Renal cortex interstitium (tissue), 11 donors: ENCODE measurements at regions not wholly inside any gene's neighbourhood (a gene's known extent, or its start where the extent isn't known, plus 50 kb on each side); places are given as distances from the start of the nearest gene placed in this dataset.
"Not testable (repeated sequence)": the region's sequence is repeated elsewhere in the genome, so short reads cannot be mapped to it uniquely, and the experiment has no call there.

ENCODE experiments used
- DNase-seq, 11 donors: peaks; one replicate each; pipeline ENCODE4 v3.0.0-alpha.2; 2013; ENCODE audit warnings: low read depth in 9 of 11, low spot score in 4 of 11; ENCODE audit errors: extremely low read depth in 1 of 11

DNA sequence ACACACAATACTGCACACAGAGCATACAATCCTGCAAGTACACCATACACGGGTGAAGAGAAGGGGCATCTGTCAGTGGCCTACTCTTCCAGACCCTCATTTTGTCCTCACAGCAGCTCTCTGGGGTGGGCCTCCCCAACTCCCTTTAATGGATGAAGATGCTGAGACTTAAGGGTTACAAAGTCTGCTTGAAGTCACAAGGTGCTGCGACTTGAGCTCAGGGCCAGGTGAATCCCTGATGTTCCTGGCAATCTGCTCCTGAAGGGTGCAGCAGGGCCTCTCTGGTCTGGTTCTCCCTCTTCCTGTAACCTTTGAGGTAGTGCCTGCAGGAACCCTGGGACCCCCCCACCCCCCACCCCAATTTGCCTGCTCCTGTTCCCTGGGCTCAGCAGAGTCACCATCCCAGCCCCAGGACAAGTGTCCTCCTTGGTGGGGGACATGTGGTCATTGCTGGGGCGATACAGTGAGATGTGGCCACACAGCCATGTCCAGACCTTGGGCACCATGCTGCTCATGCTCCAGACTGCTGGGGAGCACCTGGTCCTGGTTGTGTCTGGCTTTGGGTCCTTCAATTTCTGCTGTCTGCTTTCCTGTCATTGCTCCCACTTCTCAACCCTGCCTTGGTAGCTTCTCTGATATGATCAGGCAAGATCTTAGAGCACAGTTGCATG, 107.5 kb downstream of the METRNL start:
- no peak for DNase-seq

DNA sequence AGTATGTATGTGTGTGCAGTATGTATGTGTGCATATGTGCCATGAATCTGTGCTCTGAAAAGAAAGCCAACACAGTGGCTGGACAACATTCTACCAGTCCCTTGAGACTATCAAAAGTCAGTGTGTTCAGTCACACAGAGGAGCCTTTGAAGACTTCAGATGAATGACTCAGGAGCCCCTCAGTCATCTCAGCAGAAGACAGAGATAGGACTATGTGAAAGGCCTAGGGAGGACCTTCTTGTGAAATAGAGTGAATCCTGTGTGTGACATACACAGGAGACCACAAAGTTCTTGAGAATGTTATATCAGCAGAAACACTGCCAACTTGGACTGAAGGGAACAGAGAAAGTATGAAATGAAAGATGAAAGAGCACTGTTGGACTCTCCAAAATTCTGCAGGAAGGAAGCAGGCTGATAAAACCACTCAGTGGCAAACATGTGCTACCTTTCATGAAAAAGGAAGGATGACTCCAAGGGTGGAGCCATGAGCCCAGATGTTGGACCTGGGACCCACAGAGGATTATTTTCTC, 108.4 kb downstream of the METRNL start:
- no peak for DNase-seq

- DNase-seq: peak in 1 of 11 donors; percentile 46
Observed at GRCh38 chr17:83189044-83190003, 109.9 kb downstream of the METRNL start.

- DNase-seq: no peak
Observed at GRCh38 chr17:83190004-83190385, 110.6 kb downstream of the METRNL start.

DNA sequence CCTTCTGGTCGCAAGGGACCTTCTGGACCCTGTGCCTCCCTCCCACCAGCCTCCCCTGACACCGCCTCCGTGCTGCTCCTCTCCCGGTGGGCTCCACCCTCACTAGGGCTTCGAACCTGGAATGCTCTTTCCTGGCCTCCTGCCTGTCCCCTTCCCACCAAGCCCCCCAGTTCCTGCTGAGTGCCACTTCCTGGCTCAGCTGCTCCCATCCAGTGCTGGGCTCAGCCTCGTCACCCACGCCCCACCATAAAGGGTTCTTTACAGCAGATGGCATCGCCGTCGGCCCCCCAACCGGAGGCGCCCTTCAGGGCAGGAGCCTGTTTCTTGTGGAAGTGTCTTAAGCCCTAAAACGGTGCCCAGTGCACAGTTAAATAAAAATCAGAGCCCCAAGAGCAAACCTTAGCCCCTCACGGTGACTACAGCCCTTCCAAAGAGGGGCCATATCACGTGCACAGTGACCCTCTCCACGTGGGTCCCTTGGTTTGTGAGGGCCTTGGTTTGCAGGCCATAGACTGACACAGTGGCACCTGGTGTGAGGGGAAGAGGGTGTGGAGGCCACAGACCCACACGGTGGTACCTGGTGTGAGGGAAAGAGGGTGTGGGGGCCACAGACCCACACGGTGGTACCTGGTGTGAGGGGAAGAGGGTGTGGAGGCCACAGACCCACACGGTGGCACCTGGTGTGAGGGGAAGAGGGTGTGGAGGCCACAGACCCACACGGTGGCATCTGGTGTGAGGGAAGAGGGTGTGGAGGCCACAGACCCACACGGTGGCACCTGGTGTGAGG, 111.4 kb downstream of the METRNL start:
- no peak for DNase-seq

- DNase-seq: no peak
Observed at GRCh38 chr17:83191388-83192160, 112.2 kb downstream of the METRNL start.

GRCh38 chr17:83192161-83192788, 112.9 kb downstream of the METRNL start:
- no peak for DNase-seq

- DNase-seq: not testable (repeated sequence)
Observed at GRCh38 chr17:83192789-83193335, 113.5 kb downstream of the METRNL start.

GRCh38 chr17:83193336-83194185, 114.2 kb downstream of the METRNL start:
- no peak for DNase-seq

DNA sequence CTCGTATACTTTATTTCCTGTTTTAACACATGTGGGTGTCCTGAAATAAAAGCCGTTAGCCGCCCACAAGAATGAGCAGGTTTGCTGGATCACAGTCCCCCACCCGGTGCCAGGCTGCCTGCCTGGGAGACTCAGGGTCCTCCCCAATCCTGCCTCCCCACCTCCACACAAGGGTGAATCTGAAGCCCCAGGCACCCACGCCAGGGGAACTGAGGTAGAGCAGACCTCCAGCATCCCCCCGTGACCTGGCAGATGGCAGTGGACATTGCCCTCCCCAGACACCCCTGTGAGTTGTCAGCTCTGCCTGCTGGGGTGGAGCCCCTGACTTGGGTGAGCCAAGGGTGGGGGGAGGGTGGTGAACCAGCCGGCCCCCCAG, 114.8 kb downstream of the METRNL start:
- no peak for DNase-seq

GRCh38 chr17:83194761-83195329, 115.4 kb downstream of the METRNL start:
- DNase-seq: no peak

- DNase-seq: no peak
Observed at GRCh38 chr17:83195330-83196023, 116.1 kb downstream of the METRNL start.

DNA sequence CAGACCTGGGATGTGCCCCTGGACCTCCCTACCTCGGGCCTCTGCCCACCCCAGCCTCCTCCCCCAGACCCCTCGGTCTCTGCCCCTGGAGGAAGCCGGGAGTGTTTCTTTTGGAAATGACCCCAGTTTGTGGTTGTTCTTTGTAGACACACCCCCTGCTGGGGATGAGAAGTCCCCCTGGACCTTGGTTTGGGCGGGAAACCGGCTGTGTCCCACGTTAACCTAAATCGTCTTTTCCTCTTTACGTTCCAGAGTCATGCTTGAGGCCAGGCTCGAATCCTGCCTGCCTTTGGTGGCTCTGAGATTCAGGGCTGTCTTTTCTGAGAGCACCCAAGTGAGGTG, 116.6 kb downstream of the METRNL start:
- no peak for DNase-seq

GRCh38 chr17:83196366-83196765, 117.0 kb downstream of the METRNL start:
- no peak for DNase-seq

GRCh38 chr17:83196973-83197880, 117.8 kb downstream of the METRNL start:
- no peak for DNase-seq
